Putamen (tissue), 1 donor: ENCODE measurements at regions not wholly inside any gene's neighbourhood (a gene's known extent, or its start where the extent isn't known, plus 50 kb on each side); places are given as distances from the start of the nearest gene placed in this dataset.

Experiments
- DNase-seq: peaks from one replicate; pipeline ENCODE4 v3.0.0-alpha.2; 2016; ENCODE audit warnings: low spot score

DNA sequence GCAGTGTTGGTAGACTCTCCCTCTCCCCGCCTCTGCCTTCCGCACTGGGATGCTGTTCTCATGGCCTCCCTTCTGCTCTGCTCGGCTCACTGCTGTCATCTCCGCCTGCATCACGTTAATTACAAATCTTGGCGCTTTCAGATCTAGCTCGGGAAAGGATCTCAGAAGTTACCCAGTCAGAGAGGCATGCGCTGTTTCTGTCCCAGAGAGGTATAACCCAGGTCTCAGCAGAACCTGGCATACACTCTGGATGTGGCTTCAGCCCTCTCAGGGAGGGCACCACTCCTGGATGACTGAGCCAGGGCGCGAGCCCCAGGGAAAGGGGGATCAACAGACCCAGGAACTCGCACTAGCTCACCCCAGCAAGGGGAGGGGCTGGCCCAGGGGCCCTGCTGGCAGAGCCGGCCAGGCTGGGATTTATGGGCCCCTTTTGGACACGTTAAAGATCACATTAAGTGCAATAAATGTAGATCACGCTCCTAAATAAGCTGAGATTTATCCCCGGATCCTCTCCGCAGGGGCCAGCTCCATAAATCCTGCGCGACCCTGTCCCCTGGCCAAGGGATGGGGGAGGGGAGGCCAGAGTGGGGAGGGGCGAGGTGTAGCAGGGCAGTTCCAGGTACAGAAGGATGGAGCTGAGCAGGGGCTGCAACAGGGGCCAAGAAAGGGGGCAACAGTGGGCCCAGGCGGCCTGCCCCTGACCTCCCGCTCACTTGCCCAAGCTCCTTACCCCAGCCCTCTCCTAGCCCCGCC, 101.3 kb upstream of the ZBTB40 start:
- DNase-seq = peak; percentile 22

DNA sequence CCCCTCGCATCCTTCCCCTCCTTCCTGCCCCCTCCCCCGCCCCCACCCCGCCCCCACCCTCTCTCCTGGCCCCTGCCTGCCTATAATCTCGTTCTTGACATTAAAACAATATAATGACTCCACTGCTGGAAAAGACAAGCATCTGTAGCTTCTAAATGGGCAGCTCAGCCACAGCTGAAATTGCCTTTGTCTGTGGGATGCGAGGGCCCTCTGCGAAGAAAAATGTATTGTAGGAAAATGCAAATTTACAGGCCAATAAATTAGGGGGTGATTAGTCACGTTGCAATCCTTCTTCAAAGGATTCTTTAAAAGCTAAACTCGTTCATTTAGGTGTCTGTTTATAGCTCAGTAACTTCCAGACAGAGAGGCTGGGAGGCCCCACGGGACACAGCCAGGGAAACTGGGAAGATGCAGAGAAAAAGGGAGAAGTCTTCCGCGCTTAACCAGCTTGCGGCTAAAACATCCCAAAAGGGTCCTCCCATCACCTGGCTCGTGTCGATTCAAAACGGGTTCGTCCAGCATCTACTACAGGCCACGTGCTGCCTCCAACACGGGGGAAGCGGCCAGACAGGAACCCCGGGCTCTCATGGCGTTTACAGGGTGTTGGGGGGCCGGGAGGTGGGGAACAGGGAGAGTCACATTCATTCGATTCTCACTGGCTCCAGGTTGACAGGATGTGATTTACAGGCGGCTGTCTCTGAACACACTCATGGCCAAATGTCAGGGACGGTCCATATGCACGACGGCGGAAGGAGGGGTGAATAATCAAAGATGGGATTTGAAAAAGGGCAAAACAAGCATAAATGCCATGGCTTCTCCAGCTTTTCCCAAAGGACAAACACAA, 100.5 kb upstream of the ZBTB40 start:
- no peak for DNase-seq

DNA sequence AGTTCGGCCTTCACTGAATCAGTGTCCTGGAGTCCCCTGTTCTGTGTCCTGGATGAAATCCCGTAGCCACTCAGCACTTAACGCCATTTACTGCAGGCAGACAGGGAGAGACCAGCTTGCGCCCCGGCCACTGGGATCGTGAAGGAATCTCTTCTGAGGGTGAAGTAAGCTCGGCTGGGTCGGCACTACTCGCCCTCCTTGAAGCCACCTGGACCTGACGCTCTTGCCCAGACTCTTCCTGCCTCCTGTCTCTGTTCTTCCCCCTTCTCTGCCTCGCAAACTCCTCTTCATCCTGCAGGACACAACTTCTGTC, 99.9 kb upstream of the ZBTB40 start:
- DNase-seq = no peak

DNA sequence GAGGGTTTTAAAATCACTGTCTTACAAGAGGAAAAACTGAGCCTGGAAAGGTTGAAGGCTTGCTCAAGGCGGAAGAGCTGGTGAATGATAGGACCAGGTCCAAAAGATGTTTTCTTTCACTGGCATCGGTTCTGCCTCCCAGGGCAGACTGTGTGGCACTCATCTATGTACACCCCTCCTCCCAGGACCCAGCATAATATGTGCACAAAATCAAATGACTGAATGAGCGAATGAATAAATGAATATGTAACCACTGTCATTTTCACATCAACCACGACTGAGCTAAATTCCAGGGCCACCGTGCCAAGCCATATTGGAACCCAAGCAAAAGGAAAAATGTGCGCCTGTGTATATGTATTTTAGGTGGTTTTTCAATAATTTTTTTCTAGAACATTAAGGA, 99.3 kb upstream of the ZBTB40 start:
- DNase-seq = no peak

DNA sequence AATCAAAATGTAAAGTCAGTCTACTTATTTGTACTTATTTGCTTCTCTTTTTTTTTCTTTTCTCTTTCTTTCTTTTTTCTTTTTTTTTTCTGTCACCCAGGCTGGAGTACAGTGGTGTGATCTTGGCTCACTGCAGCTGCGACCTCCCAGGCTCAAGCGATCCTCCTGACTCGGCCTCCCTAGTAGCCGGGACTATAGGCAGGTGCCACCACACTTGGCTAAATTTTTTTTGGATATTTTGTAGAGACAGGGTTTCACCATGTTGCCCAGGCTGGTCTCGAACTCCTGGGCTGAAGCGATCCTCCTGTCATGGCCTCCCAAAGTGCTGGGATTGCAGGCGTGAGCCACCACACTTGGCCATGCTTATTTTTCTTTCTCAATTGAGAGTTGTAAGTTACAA, 98.8 kb upstream of the ZBTB40 start:
- DNase-seq = no peak

DNA sequence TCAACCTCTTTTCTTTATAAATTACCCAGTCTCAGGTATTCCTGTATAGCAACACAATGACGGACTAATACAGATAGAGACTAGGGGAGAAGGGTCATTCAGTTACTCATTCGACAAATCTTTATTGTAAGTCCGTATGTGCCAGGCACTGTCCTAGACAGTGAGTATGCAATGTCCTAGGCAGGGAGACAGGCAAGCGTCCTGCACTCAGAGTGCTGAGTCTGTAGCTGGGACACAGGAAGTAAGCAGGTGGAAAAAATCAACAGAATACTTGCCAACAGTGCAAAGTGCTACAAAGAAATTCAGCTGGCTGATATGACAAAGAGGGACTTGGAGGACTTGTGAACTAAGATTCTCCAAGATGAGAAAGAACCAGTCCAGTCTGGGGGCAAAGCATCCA, 92.2 kb upstream of the ZBTB40 start:
- DNase-seq = no peak

DNA sequence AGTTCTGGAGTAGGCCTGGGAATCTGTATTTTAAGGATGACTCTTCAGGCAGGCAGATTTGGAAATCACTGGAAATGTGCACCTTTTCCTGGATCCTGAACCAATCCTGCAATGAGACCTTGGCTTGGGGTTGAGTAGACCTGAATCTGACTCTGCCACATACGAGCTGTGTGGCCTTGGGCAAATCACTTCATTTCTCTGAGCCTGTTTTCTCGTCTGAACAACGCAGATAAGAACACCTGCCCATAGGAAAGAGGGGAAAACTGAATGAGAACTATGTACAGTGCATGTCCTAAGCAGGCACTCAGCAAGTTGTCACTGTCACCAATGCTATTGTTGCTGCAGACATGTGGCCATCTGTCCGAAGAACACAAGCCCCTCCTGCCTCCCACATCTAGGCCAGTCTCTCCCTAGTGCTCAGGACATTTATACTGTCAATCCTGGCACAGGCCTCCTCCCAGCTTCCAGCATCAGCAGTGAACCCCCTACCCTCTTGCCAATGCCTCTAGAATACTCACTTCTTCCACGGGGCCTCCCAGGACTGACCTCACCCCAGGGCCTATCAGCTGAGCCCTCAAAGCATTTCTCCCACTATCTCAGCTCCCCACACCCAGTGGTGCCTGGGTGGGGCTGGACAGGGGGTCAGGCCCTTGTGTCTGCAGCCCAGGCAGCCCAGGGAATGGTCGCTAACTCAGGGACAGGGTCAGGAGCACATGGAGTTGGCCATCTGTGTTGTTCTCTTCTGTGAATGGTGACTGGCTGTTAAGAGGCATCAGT, 88.8 kb upstream of the ZBTB40 start:
- no peak for DNase-seq

DNA sequence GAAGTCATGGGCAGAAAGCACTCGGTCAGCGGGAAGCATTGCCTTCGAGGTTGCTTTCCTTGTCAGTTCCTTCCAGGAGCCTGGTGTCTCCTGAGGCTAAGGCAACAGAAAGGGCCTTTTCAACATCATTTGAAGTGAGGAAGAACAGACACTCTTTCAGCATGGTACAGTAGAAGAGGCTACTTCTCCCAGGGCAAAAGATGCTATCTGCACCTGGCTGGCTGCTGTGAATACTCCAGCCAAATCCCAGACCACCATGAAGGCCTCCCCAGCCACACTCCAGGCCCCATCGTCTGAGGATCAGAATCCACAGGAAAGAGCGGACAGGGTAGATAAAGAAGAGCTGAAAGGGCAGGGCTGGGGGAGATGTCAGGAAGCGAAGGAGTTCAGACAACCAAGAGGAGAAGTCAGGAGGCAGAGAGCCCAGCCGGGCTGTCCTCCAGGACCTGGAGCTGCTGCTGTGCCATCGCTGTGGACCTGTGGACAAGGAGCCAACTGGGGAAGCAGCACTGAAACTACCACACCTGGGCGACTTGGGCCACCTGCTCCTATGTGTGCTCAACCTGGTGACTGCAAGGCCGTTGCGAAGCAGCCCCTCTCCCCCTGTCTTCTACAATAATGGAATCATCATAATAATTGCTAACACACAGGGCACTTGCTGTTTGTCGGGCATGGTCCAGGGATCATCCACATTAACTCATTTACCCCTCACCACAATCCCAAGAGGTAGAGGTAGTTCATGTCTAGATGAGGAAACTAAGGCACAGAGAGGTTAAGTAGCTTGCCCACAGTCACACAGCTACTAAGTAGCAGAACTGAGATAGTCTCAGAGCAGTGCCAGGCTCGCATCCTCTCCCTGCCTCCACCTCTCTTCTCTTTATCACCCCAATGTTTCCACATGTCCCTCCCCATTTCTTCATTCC, 88.0 kb upstream of the ZBTB40 start:
- no peak for DNase-seq

DNA sequence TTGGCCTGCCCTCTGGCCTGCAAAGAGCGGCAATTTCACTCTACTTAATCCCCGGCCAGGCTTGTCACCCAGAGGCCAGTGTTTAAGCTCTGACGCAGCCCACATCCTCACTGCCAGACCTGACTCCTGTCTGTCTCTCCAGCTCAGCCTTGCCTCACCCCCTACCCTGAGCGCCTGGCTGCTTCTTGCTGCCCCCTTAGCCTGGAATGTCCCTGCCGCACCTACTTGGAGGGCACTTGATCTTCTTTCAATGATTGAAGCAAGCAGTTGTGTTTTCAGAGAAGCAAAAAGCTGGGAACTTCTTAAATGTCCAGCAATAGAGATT, 87.4 kb upstream of the ZBTB40 start:
- DNase-seq = no peak

DNA sequence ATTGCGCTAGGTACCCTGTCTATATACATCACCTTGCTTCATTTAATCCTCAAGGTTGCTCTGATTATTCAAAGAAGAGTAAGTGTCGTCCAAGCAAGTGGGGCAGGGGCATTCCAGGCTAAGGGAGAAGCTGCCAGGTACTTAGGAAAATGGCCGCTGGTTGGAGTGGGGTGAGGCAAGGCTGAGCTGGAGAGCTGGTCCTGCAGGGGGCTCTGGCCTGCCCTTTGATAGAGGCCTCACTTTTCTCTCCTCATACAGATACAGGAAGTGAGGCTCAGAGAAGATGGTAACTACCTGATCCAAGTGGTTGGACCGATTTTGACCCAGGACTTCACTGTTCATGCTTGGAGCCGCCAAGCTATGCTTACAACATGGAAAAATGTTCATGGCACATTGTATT, 86.9 kb upstream of the ZBTB40 start:
- DNase-seq = no peak

DNA sequence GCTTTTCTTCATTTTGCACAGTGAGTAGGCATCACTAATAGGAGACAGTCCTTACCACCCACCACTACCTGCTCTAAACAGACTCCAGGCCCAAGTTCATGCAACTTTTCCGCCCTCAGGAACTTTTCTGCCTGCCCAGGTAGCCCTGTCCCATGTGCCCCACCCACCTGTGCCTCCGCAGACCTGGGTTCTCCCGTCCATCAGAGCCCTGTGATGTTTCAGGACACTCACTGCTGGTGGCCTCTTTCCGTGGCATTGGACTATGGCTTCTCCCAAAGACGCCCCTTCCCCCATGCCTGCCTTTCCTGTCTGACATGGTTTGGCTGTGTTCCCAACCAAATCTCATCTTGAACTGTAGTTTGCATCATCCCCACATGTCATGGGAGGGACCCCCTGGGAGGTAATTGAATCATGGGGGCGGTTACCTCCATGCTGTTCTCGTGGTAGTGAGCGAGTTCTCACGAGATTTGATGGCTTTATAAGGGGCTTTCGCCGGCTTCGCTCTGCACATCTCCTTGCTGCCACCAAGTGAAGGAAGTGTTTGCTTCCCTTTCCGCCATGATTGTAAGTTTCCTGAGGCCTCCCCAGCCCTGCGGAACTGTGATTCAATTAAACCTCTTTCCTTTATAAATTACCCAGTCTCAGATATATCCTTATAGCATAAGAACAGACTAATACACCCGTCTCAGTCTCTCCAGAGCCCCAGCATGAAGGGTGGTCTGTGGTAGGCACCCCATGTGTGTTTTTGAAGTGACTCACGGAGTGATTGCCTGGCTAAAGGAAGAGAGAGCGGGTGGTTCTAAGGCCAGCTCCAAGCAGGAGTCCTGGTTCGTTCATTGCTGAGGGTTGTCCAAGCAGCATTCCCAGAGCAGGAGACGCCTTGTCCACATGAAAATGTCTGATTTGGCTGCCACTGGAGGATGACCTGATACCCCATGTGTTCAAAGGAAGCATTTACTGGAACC, 86.0 kb upstream of the ZBTB40 start:
- no peak for DNase-seq

DNA sequence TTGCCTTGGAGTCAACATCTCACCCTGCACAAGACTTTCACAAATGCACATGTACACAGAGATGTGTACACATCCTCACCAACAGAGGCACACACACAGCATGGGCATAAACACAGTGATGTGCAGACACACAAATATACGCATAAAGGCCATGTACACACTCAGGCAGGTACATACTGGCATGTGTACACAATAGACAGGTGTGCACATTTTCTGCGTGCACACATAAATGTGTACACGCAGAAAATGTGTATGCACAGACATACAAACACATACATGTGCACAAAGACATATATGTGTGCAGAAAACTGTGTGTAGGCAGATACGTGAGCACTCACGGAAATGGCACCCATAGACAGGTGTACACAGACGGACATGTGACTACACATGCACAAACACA, 85.3 kb upstream of the ZBTB40 start:
- DNase-seq = no peak

DNA sequence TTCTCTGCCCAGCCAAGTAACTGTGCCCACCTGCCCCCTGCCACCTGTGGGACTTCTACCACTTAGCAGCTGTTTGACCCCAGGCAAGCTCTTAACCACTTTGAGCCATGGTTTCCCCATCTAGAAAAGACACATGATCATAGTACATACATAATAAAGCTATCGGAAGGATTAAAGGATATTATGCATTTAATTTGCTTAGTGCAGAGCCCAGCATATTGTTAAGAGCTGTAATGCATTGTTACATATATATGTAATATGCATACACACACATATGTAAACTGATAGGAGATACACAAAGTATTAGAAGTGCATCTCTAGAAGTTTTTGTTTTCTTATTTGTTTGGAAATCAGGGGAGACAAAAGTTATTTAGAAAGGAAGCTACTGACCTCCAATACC, 83.5 kb upstream of the ZBTB40 start:
- no peak for DNase-seq

DNA sequence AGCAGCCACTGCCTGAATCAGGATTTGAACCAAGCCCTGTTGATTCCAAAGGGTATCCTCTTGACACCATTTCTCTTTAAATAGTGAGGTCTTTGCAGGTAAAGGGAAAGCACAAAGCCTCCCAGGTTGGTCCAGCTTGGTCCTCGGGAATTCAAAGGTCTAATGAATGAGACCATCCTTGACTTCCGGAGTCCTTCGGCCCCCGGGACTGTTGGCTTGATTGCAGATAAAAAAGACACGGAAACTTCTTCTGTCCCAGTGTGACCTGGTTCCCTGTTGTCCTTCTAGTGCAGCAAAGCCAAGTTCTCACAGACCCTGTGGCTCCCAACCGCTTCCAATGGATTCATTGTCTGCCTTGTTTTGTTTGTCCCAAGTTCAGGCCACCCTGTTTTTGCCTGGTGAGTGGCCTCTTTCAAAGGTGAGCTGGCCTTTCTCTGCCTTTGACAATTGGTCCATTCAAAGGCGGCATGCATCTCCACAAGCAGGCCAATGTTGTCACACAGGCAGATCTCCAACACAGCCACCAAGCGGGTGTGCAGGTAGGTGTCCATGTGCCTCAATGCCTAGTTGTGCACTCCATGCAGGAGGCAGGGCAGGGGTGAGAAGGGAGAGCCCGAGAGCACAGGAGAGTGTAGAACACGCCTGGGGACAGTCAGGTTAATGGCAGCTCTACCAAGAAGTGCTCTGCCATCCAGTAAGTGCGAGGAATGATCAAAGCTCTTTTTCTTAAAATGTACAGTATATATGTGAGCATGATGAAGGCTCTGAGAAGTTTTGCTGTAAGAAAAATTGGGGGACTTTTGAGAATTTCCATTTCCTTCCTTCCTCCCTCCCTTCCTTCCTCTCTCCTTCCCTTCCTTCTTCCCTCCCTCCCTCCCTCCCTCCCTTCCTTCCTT, 82.1 kb upstream of the ZBTB40 start:
- no peak for DNase-seq

DNA sequence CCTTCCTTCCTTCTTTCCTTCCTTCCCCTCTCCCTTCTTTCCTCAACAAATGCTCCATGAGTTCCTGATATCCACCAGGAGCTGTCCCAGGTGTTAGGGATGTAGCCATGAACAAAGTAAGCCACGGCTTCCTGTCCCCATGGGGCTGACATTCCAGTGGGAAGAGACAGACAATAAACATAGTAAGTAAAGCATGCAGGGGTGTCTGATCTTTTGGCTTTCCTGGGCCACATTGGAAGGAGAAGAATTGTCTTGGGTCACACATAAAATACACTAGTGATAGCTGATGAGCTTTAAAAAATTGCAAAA, 81.5 kb upstream of the ZBTB40 start:
- no peak for DNase-seq

DNA sequence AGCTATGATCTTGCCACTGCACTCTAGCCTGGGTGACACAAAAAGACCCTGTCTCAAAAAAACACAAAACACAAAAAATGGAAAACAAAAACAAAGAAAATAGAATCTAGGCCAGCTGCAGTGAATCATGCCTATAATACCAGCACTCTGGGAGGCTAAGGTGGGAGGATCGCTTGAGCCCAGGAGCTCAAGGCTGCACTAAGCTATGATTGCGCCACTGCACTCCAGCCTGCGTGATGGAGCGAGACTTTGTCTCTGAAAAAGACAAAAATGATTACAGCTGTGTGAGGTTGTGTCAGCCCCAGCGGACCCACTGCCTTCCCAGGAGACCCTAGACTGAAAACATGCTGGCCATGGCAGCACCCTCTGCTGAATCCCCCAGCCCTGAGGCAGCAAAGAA, 80.2 kb upstream of the ZBTB40 start:
- no peak for DNase-seq

DNA sequence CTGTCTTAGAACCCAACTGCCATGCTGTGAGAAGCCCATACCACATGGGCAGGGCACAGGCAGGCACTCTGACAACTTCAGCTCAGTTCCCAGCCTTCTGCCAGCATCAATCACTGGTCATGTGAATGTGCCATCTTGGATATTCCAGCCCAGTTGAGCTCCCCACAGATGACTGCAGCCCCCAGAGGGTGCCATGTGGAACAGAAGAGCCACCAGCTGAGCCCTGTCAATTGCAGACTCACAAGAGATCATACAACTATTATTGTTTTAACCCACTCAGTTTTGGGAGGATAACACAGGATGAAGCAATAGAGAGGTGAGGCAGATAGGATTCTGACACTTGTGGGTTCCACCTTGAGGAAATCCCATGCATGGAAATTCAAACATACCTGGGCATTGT, 78.4 kb upstream of the ZBTB40 start:
- no peak for DNase-seq

DNA sequence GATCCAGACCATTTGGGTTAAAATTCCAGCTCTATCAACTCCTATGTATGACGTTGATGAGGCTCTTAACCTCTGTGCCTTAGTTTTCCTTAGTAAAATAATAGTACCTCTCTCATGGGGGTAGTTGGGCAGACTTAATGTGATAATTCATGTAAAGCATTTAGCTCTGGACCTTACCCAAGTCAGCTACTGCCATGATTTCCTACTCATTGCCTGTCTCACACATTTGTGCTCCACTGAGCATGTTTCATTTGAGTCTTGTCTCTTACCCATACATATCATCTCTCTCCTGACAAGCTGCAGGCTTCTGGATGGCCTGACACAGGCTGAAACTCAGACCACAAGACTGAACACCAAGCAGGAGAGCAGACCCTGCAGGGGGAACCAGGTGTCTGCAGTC, 77.7 kb upstream of the ZBTB40 start:
- DNase-seq = no peak

DNA sequence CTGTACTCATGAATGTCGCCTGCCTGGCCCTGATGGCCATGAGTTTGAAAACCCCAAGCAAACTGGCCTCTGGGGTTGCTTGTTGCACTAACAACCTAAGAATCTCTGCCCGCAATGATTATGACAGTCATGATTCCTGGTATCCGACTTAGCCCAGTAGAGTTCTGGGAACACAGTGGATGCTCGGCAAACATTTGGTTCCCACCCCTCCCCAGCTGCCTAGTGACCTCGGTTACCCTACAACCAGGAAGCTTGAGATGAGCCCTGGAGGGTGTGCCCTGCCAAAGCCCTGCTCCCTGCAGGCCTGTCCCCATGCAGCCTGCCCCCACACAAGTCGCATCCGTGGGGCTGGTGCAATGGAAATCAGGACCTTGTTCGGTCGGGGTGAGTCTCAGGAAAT, 76.0 kb upstream of the ZBTB40 start:
- DNase-seq = no peak

DNA sequence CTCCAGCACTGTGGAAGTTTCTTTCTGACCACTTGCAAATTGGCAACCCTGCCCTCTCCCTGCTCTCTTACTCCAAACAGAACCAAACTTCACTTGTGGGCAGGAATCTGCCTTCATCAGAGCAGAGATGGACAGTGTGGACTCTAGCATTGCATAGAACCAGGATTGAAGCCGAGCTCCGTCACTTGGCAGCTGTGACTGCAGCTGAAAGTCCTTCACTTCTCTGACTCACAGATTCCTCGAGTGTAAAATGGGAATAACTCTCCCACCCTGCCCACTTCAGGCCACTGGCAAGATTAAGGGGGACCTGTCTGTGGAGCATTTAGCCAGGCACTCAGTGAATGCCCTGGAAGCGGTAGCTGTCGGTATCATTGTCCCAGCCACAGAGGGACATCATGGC, 75.7 kb upstream of the ZBTB40 start:
- no peak for DNase-seq
